Gastrocnemius medialis (tissue), 4 donors: ENCODE measurements at regions not wholly inside any gene's neighbourhood (a gene's known extent, or its start where the extent isn't known, plus 50 kb on each side); places are given as distances from the start of the nearest gene placed in this dataset.

Source experiments
- ATAC-seq, 2 donors: fragments of 150-250 bp; one replicate each; pipeline ENCODE4 v1.9.1; 2016
- DNase-seq, 2 donors: peaks; one replicate each; pipeline ENCODE4 v3.0.0-alpha.2; 2019
- H3K27ac ChIP-seq, 4 donors: fragments of 200-600 bp; sonication (generic); 1 replicate in 1 of 4; 2 replicates in 3 of 4; pipeline ENCODE4 v1.5.1; 2016 to 2018; ENCODE audit warnings: mild to moderate bottlenecking in 2 of 4, moderate library complexity in 1 of 4
- H3K27me3 ChIP-seq, 3 donors: fragments of 200-600 bp; sonication (generic) in 2 of 3; 1 replicate in 1 of 3; 2 replicates in 2 of 3; pipeline versions ENCODE4 v1.5.1 to v1.6.0; 2016 to 2019; ENCODE audit warnings: mild to moderate bottlenecking in 1 of 3, moderate library complexity in 1 of 3
- H3K36me3 ChIP-seq, 2 donors: fragments of 200-600 bp; sonication (generic) in 1 of 2; one replicate each; pipeline ENCODE4 v1.5.1; 2017 to 2018
- H3K4me1 ChIP-seq, 2 donors: fragments of 200-600 bp; sonication (generic) in 1 of 2; one replicate each; pipeline ENCODE4 v1.5.1; 2016 to 2017; ENCODE audit warnings: mild to moderate bottlenecking in 2 of 2
- H3K4me3 ChIP-seq, 4 donors: fragments of 200-600 bp; sonication (generic) in 3 of 4; 1 replicate in 1 of 4; 2 replicates in 3 of 4; pipeline ENCODE4 v1.5.1; 2016 to 2019; ENCODE audit warnings: mild to moderate bottlenecking in 2 of 4
- H3K9me3 ChIP-seq, 3 donors: fragments of 200-600 bp; sonication (generic) in 2 of 3; 1 replicate in 1 of 3; 2 replicates in 2 of 3; pipeline ENCODE4 v1.5.1; 2016 to 2019
- POLR2A ChIP-seq, 2 donors: fragments of 450-650 bp; IDR thresholded peaks; one replicate each; pipeline ENCODE4 v1.6.1; 2017; ENCODE audit warnings: antibody characterized with exemption in 2 of 2, mild to moderate bottlenecking in 2 of 2, moderate library complexity in 2 of 2
- in situ Hi-C, 4 donors: fragments of 200-750 bp; cut with MboI; loops; one replicate each; pipeline versions ENCODE4 v1.15.0 to v1.8.0; 2017; ENCODE audit warnings: low sequenced_read_pairs in 4 of 4
- intact Hi-C: fragments of 100-400 bp; cut with DNase I; formaldehyde crosslinking; loops from one replicate; pipeline ENCODE4 v1.15.1; 2023; ENCODE audit warnings: low total_unique reads
- TF ChIP-seq, protein P1 (sequence below), 5 experiments: fragments of 450-650 bp in 3 of 5; fragments of 200-600 bp in 2 of 5; sonication (generic) in 2 of 5; IDR thresholded peaks in 4 of 5; conservative IDR thresholded peaks in 1 of 5; 1 replicate in 4 of 5; 2 replicates in 1 of 5; pipeline ENCODE4 v1.5.1; 2016 to 2019; ENCODE audit warnings: antibody characterized with exemption in 5 of 5, mild to moderate bottlenecking in 3 of 5, moderate library complexity in 3 of 5

DNA sequence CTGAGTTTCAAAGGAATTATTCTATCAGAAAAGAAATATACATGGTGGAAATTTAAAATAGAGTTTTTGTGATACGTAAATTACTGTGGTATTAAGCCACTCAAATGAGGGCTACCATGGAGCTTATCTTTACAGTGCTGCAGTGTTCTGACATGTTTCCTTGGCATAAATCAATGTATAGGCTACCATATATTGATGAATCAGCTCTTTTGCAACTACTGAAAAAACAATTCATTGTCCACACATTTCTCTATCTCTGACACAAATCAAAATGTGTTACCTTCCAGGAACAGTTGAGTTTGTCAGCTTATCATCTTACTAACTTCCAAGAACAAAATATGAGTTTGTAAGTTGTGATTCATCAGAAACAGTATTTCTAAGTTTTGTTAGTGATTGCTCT, 140.3 kb upstream of the CDH18 start:
- DNase-seq (no peak), ATAC-seq (no peak)
- TF ChIP-seq, protein P1, sequence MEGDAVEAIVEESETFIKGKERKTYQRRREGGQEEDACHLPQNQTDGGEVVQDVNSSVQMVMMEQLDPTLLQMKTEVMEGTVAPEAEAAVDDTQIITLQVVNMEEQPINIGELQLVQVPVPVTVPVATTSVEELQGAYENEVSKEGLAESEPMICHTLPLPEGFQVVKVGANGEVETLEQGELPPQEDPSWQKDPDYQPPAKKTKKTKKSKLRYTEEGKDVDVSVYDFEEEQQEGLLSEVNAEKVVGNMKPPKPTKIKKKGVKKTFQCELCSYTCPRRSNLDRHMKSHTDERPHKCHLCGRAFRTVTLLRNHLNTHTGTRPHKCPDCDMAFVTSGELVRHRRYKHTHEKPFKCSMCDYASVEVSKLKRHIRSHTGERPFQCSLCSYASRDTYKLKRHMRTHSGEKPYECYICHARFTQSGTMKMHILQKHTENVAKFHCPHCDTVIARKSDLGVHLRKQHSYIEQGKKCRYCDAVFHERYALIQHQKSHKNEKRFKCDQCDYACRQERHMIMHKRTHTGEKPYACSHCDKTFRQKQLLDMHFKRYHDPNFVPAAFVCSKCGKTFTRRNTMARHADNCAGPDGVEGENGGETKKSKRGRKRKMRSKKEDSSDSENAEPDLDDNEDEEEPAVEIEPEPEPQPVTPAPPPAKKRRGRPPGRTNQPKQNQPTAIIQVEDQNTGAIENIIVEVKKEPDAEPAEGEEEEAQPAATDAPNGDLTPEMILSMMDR (IDR thresholded peaks at IDR 0.05 in 4 of 5, conservative IDR thresholded peaks at IDR 0.05 in 1 of 5): no peak
- no peak for TF ChIP-seq POLR2A (IDR thresholded peaks at IDR 0.05)
- Histone ChIP-seq H3K9me3 (no peaks in the 10 kb centered on the region), H3K4me3 (no peak overlapping the region), H3K27me3 (no peaks in the 10 kb centered on the region), H3K27ac (no peak overlapping the region), H3K36me3 (no peaks in the 10 kb centered on the region), H3K4me1 (no peaks in the 10 kb centered on the region)
- intact Hi-C loops: no loop called here
- in situ Hi-C loops: no loop called here

DNA sequence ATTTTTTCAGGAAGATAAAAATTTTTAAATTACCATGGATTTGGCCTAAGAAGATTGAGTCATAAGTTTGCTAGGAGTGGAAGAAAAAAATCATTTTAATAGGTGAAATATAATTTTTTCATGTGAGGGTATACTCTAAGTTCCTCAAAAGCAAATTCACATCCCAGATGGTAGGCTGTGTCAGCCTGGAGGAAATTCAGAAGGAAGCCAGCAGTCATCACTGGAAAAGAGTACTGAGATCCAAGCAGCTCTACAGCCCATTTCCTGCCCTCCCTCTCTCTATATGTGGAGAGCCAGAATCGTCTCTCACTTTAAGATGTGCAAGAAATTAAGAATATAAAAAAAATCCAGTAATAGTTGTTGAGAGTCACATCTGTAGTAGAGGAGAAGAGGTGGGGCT, 126.5 kb upstream of the CDH18 start:
- H3K27ac ChIP-seq: no peak overlapping the region
- in situ Hi-C loops: no loop called here
- no peaks in the 10 kb centered on the region for H3K9me3 ChIP-seq
- intact Hi-C loops: no loop called here
- no peaks in the 10 kb centered on the region for H3K27me3 ChIP-seq
- no peak for TF ChIP-seq POLR2A (IDR thresholded peaks at IDR 0.05)
- TF ChIP-seq, protein P1 (IDR thresholded peaks at IDR 0.05 in 4 of 5, conservative IDR thresholded peaks at IDR 0.05 in 1 of 5): no peak
- no peak for DNase-seq
- H3K4me3 ChIP-seq: no peak overlapping the region
- H3K4me1 ChIP-seq: no peaks in the 10 kb centered on the region
- ATAC-seq: no peak
- no peaks in the 10 kb centered on the region for H3K36me3 ChIP-seq

DNA sequence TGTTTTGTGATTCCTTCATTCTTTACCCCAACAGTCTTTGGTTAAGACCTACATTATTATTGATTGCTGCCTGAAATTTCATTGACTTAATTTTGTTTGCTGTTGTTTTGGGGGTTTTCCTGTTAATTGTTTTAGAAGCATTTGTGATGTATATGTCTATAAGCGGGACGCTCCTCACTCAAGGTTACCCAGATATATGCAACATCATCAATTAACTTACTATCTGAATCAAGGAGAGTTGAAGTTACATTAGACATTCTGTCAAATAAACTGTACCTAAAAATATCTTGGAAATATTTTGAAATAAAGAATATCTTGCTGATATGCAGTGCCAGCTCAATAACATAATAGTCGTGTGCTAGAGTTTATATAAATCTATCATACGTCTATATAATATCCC, 125.9 kb upstream of the CDH18 start:
- Histone ChIP-seq H3K9me3 (no peaks in the 10 kb centered on the region), H3K36me3 (no peaks in the 10 kb centered on the region), H3K4me1 (no peaks in the 10 kb centered on the region), H3K4me3 (no peak overlapping the region), H3K27ac (no peak overlapping the region), H3K27me3 (no peaks in the 10 kb centered on the region)
- intact Hi-C loops: no loop called here
- no peak for DNase-seq
- TF ChIP-seq, protein P1 (IDR thresholded peaks at IDR 0.05 in 4 of 5, conservative IDR thresholded peaks at IDR 0.05 in 1 of 5): no peak
- TF ChIP-seq POLR2A (IDR thresholded peaks at IDR 0.05): no peak
- in situ Hi-C loops: no loop called here
- no peak for ATAC-seq

DNA sequence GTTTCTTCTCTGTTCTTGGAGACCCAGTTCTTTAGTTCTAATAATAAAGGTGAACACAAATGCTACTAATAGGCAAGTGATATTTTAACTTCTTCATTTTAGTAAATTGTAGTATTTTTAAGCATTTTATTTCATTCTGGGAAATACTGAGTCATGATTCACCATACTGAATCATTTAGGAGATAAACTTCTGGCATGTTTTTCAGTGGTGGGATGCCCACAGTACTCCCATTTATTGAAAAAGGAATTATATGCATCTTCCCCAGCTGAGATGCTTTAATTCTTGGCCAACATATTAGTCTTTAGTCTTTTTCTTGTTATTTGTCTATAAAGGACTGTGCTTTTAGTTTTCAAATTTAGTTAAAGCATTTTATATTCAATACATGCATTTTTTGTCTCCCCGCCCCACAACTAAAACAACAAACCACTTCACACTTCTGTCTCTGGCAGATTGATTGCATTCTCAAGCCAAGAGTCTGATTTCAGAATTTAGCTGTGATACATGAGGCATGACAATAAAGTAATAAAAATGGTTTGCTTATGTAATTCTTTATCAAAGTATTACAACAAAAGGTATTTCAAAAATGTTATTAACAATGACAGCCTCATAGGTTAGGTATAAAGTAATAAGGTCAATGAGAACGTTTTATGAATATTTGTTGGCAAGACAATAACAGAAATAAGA, 125.2 kb upstream of the CDH18 start:
- no peaks in the 10 kb centered on the region for H3K9me3 ChIP-seq
- no peaks in the 10 kb centered on the region for H3K4me1 ChIP-seq

More for the DNA sequence above, 125.2 kb upstream of the CDH18 start:
- TF ChIP-seq, protein P1 (IDR thresholded peaks at IDR 0.05 in 4 of 5, conservative IDR thresholded peaks at IDR 0.05 in 1 of 5): no peak
- no peak for TF ChIP-seq POLR2A (IDR thresholded peaks at IDR 0.05)
- DNase-seq (no peak), ATAC-seq (no peak)
- in situ Hi-C loops (no loop called here), intact Hi-C loops (no loop called here)
- Histone ChIP-seq H3K27ac (no peak overlapping the region), H3K36me3 (no peaks in the 10 kb centered on the region), H3K27me3 (no peaks in the 10 kb centered on the region), H3K4me3 (no peak overlapping the region)
